ENCODE measurements at regions not wholly inside any gene's neighbourhood (a gene's known extent, or its start where the extent isn't known, plus 50 kb on each side); places are given as distances from the start of the nearest gene placed in this dataset.

DNA sequence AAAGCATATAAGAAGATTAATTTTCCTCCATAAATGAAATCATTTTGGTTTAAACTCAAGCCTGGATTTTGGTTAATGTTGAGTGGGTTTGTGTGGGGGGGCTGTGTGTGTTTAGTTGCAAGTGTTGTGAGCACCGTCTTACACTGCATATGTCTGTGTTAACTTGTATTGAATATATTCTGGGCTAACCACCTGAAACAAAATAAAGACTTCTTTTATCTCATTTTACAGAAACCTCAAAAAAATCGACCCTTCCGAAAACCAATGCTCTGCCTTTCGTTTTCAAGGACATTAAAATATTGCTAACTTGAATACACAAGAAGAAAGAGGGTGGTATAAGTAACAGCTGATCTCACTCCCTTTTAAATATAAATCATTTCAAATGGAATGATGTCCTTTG is 192.2 kb upstream of the BLID start:
- TF ChIP-seq GATA2 (IDR thresholded peaks at IDR 0.05; ENCODE audit: low read depth, low read length) (no peak), GATA3 (IDR thresholded peaks at IDR 0.05; ENCODE audit: low read depth, low read length) (no peak)

Measured in SH-SY5Y (cell line).